ENCODE measurements at regions not wholly inside any gene's neighbourhood (a gene's known extent, or its start where the extent isn't known, plus 50 kb on each side); places are given as distances from the start of the nearest gene placed in this dataset.

DNA sequence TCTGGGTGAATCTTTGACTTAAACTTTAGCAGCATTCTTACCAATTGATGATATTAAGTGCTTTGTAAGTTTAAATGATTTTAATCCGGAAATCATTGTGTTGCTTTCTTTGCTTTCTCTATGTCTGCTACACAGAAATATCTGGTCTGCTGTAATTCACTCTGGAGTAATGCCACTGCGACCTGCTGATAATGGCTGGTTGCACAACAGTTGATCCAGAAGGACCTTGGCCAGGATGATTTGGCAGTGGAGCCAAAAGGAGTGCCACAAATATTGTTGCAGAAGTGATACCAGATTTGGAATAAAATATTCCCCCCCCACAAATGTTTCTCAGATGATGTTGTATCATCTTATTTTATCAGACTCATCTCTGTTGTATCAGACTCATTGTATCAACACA is 2063.9 kb downstream of the MRPL39 start:
- no peak for ATAC-seq
- no peaks in the 10 kb centered on the region for H3K4me1 ChIP-seq

DNA sequence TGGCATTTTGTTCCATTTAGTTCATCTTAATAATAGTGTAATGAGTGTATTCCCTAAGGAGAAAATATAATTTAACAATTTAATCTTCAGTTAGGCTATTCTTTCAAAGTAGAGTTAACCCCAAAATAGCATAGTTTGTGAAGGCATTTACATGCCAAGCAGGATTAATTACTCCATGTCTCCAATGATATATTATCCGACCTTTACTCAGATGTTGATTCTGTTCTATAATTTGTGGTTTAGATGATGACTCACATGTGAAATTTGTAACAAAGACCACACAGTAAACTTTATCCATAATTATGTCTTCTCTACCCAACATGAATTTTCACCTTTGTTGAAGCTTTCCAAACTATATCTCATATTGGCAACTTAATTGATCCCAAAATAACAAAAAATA is 2065.2 kb downstream of the MRPL39 start:
- TF ChIP-seq POLR2A (IDR thresholded peaks at IDR 0.05): no peak
- TF ChIP-seq, protein P1, sequence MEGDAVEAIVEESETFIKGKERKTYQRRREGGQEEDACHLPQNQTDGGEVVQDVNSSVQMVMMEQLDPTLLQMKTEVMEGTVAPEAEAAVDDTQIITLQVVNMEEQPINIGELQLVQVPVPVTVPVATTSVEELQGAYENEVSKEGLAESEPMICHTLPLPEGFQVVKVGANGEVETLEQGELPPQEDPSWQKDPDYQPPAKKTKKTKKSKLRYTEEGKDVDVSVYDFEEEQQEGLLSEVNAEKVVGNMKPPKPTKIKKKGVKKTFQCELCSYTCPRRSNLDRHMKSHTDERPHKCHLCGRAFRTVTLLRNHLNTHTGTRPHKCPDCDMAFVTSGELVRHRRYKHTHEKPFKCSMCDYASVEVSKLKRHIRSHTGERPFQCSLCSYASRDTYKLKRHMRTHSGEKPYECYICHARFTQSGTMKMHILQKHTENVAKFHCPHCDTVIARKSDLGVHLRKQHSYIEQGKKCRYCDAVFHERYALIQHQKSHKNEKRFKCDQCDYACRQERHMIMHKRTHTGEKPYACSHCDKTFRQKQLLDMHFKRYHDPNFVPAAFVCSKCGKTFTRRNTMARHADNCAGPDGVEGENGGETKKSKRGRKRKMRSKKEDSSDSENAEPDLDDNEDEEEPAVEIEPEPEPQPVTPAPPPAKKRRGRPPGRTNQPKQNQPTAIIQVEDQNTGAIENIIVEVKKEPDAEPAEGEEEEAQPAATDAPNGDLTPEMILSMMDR (IDR thresholded peaks at IDR 0.05): no peak
- 56 to 57% methylated on average over 1 of the region's 1 CpG for WGBS, 2 donors
- no peak for ATAC-seq
- Histone ChIP-seq H3K4me3 (no peak overlapping the region), H3K36me3 (replicated peaks in 1 of 2; ENCODE audit: insufficient read depth in 1 of 2, low read depth in 2 of 2) (no peaks in the 10 kb centered on the region), H3K9me3 (no peaks in the 10 kb centered on the region), H3K4me1 (no peaks in the 10 kb centered on the region), H3K27me3 (no peaks in the 10 kb centered on the region), H3K27ac (no peak overlapping the region)
- intact Hi-C loops (cut with DNase I): no loop called here
- no peak for DNase-seq

More for the DNA sequence above, 2063.9 kb downstream of the MRPL39 start:
- H3K4me3 ChIP-seq: no peak overlapping the region
- H3K27ac ChIP-seq: no peak overlapping the region
- intact Hi-C loops (cut with DNase I): no loop called here
- no peak for TF ChIP-seq POLR2A (IDR thresholded peaks at IDR 0.05)
- TF ChIP-seq, protein P1 (IDR thresholded peaks at IDR 0.05): no peak
- no peaks in the 10 kb centered on the region for H3K9me3 ChIP-seq
- no peaks in the 10 kb centered on the region for H3K27me3 ChIP-seq
- DNase-seq: peak in 2 of 4 donors; percentile 27 to 46
- no peaks in the 10 kb centered on the region for H3K36me3 ChIP-seq (replicated peaks in 1 of 2; ENCODE audit: insufficient read depth in 1 of 2, low read depth in 2 of 2)
- 23 to 33% methylated on average over 2 of the region's 2 CpGs for WGBS, 2 donors

DNA sequence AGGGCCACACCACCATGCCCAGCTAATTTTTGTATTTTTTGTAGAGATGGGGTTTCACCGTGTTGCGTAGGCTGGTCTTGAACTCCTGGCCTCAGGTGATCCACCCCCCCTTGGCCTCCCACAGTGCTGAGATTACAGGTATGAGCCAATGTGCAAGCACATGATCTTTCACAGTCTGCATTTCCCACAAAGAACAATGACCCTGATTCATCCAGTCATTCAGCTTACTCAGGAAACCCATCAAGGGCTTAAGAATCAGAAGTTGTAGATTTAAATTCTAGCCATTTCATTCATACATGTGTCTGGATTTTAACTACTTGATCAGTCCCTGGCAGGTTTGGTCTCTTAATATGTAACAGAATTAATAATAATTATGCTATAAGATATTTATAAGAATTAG is 2065.7 kb downstream of the MRPL39 start:
- intact Hi-C loops (cut with DNase I): no loop called here
- no peaks in the 10 kb centered on the region for H3K36me3 ChIP-seq (replicated peaks in 1 of 2; ENCODE audit: insufficient read depth in 1 of 2, low read depth in 2 of 2)
- no peak overlapping the region for H3K4me3 ChIP-seq
- no peak for TF ChIP-seq POLR2A (IDR thresholded peaks at IDR 0.05)
- TF ChIP-seq, protein P1 (IDR thresholded peaks at IDR 0.05): no peak
- DNase-seq (no peak), ATAC-seq (no peak)
- H3K27ac ChIP-seq: no peak overlapping the region
- 77 to 81% methylated on average over 2 of the region's 2 CpGs for WGBS, 2 donors
- no peaks in the 10 kb centered on the region for H3K27me3 ChIP-seq
- no peaks in the 10 kb centered on the region for H3K4me1 ChIP-seq
- H3K9me3 ChIP-seq: no peaks in the 10 kb centered on the region

DNA sequence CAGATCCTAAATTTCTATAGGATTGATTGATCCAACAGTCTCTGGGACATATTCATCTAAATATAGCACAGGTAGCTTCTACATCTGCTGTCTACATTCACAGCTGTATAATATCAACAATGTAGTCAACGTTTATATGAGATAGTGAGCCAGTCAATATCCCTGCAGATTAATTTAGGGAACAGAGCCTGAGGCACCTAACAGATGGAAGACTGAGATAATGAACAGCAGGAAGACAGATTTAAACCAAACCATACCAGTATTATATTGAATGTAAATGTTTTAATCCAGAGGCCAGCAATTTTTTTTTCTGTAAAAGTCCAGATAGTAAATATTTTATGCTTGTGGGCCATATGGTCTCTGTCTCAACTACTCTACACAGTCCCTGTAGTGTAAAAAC is 2072.4 kb downstream of the MRPL39 start:
- H3K9me3 ChIP-seq: no peaks in the 10 kb centered on the region
- no peak for DNase-seq
- no peak for ATAC-seq
- H3K4me3 ChIP-seq: no peak overlapping the region
- H3K36me3 ChIP-seq (replicated peaks in 1 of 2; ENCODE audit: insufficient read depth in 1 of 2, low read depth in 2 of 2): no peaks in the 10 kb centered on the region
- TF ChIP-seq, protein P1 (IDR thresholded peaks at IDR 0.05): no peak
- no peak for TF ChIP-seq POLR2A (IDR thresholded peaks at IDR 0.05)
- 4 to 10% methylated on average over 1 of the region's 1 CpG for WGBS, 2 donors
- H3K27ac ChIP-seq: no peak overlapping the region
- no peaks in the 10 kb centered on the region for H3K27me3 ChIP-seq
- H3K4me1 ChIP-seq: no peaks in the 10 kb centered on the region
- intact Hi-C loops (cut with DNase I): no loop called here

DNA sequence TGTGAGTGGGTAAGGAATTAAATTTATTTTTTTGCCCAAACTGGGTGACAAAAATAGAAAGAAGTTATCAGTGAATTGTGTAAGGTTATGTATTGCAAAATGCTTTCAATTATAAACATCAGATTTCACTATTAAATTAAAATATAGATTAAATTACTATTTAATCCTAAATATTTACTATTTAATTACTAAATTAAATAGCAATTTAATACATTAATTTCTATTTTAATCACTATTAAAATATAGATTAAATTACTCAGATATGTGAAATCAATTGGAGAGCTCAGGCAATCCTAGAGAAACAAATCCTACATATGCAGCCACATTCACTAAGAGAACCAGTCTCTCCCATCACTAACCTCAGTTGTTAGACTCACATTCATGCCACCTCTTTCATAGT is 2075.8 kb downstream of the MRPL39 start:
- Histone ChIP-seq H3K4me1 (no peaks in the 10 kb centered on the region), H3K27me3 (no peaks in the 10 kb centered on the region), H3K36me3 (replicated peaks in 1 of 2; ENCODE audit: insufficient read depth in 1 of 2, low read depth in 2 of 2) (no peaks in the 10 kb centered on the region), H3K27ac (no peak overlapping the region), H3K4me3 (no peak overlapping the region), H3K9me3 (no peaks in the 10 kb centered on the region)
- ATAC-seq (no peak), DNase-seq (no peak)
- intact Hi-C loops (cut with DNase I): no loop called here
- TF ChIP-seq, protein P1 (IDR thresholded peaks at IDR 0.05): no peak
- no peak for TF ChIP-seq POLR2A (IDR thresholded peaks at IDR 0.05)

Data from body of pancreas (tissue), 4 donors.